B cell (primary cell): ENCODE measurements at regions not wholly inside any gene's neighbourhood (a gene's known extent, or its start where the extent isn't known, plus 50 kb on each side); places are given as distances from the start of the nearest gene placed in this dataset.

Source experiments
- ATAC-seq: fragments of 200-7000 bp; cut with Tn5 transposase; one replicate; pipeline ENCODE4 v1.10.0; 2021; ENCODE audit warnings: low read depth, mild to moderate bottlenecking, moderate number of reproducible peaks, moderate library complexity
- CTCF ChIA-PET: fragments of 350-600 bp; sonication (Branson Sonifier 250); formaldehyde crosslinking; loops from one replicate; lab custom pipeline; 2021; ENCODE audit warnings: antibody characterized with exemption, inconsistent platforms; lab: Charles Lee
- POLR2A ChIA-PET: fragments of 350-600 bp; sonication (Branson Sonifier 250); formaldehyde crosslinking; loops from one replicate; lab custom pipeline; 2021; ENCODE audit warnings: antibody characterized with exemption; lab: Charles Lee
- DNase-seq: peaks from one replicate; pipeline ENCODE4 v3.0.0; 2013
- H2AFZ ChIP-seq: 2 replicates; pipeline ENCODE4 v1.6.1; 2012; ENCODE audit warnings: mild to moderate bottlenecking, low read depth, low read length; ENCODE audit not compliant: insufficient read depth, poor library complexity, severe bottlenecking
- H3K27ac ChIP-seq, 2 donors: 1 replicate in 1 of 2; 2 replicates in 1 of 2; pipeline ENCODE4 v1.5.1; 2012 to 2013; ENCODE audit warnings: low read length in 2 of 2, mild to moderate bottlenecking in 2 of 2, moderate library complexity in 1 of 2
- H3K27me3 ChIP-seq, 4 experiments: fragments of 200-600 bp in 1 of 4; sonication (generic) in 1 of 4; replicated peaks in 1 of 4; 1 replicate in 2 of 4; 2 replicates in 2 of 4; pipeline versions ENCODE4 v1.6.1 to v1.7.0; 2013 to 2016; ENCODE audit warnings: low read length in 3 of 4, mild to moderate bottlenecking in 2 of 4, mixed read lengths in 1 of 4, moderate library complexity in 1 of 4; ENCODE audit not compliant: insufficient read depth in 4 of 4, control insufficient read depth in 3 of 4; ENCODE audit errors: control extremely low read depth in 1 of 4
- H3K36me3 ChIP-seq, 2 experiments: replicated peaks in 1 of 2; 1 replicate in 1 of 2; 2 replicates in 1 of 2; pipeline versions ENCODE4 v1.6.1 to v1.7.1; 2013; ENCODE audit warnings: low read length in 1 of 2; ENCODE audit not compliant: insufficient read depth in 2 of 2, control insufficient read depth in 1 of 2; ENCODE audit errors: control extremely low read depth in 1 of 2, extremely low read depth in 1 of 2
- H3K4me1 ChIP-seq, 2 donors: fragments of 200-600 bp in 1 of 2; sonication (generic) in 1 of 2; 1 replicate in 1 of 2; 2 replicates in 1 of 2; pipeline versions ENCODE4 v1.5.1 to v1.6.1; 2013 to 2017; ENCODE audit warnings: low read length in 2 of 2; ENCODE audit not compliant: control insufficient read depth in 2 of 2, insufficient read depth in 2 of 2
- H3K4me2 ChIP-seq: replicated peaks from 2 replicates; pipeline ENCODE3; 2012; ENCODE audit warnings: mild to moderate bottlenecking, low read depth, low read length; ENCODE audit not compliant: poor library complexity, severe bottlenecking
- H3K4me3 ChIP-seq, 5 experiments: fragments of 200-600 bp in 1 of 5; sonication (generic) in 1 of 5; 1 replicate in 3 of 5; 2 replicates in 2 of 5; pipeline versions ENCODE4 v1.5.1 to v1.7.0; 2011 to 2016; ENCODE audit warnings: low read length in 4 of 5, mild to moderate bottlenecking in 4 of 5, low read depth in 2 of 5, control low read depth in 1 of 5, moderate library complexity in 1 of 5; ENCODE audit not compliant: insufficient read depth in 1 of 5; ENCODE audit errors: control extremely low read depth in 1 of 5, extremely low read depth in 1 of 5
- H3K79me2 ChIP-seq: fragments of 200-600 bp; sonication (generic); one replicate; pipeline ENCODE4 v1.6.0; 2016; ENCODE audit warnings: low read length; ENCODE audit not compliant: control insufficient read depth, insufficient read depth
- H3K9ac ChIP-seq: fragments of 200-600 bp; sonication (generic); 2 replicates; pipeline ENCODE4 v1.6.1; 2017; ENCODE audit warnings: mild to moderate bottlenecking, low read length, moderate library complexity
- H3K9me3 ChIP-seq, 3 donors: one replicate each; pipeline versions ENCODE4 v1.6.1 to v1.7.1; 2013; ENCODE audit warnings: low read length in 2 of 3; ENCODE audit not compliant: control insufficient read depth in 2 of 3, insufficient read depth in 1 of 3; ENCODE audit errors: control extremely low read depth in 1 of 3
- H4K20me1 ChIP-seq: 2 replicates; pipeline ENCODE4 v1.6.0; 2012; ENCODE audit warnings: mild to moderate bottlenecking, low read length; ENCODE audit not compliant: insufficient read depth, control insufficient read depth, poor library complexity, severe bottlenecking
- H3K27ac Mint-ChIP-seq: one replicate; pipeline ENCODE4 v1.8.0; 2021; ENCODE audit warnings: mixed read lengths
- H3K27me3 Mint-ChIP-seq: one replicate; pipeline ENCODE4 v1.8.0; 2021; ENCODE audit warnings: mixed read lengths
- H3K4me1 Mint-ChIP-seq: one replicate; pipeline ENCODE4 v1.8.0; 2021; ENCODE audit warnings: mixed read lengths
- H3K4me3 Mint-ChIP-seq: one replicate; pipeline ENCODE4 v1.8.0; 2021; ENCODE audit warnings: mixed read lengths
- H3K9me3 Mint-ChIP-seq: one replicate; pipeline ENCODE4 v1.8.0; 2022; ENCODE audit warnings: mixed read lengths; ENCODE audit not compliant: insufficient read depth
- CTCF ChIP-seq: fragments of 200-600 bp; IDR thresholded peaks from one replicate; pipeline ENCODE4 v1.8.0; 2022; ENCODE audit warnings: antibody characterized with exemption, mild to moderate bottlenecking
- EZH2 ChIP-seq: IDR thresholded peaks from 2 replicates; pipeline ENCODE4 v1.6.1; 2012; ENCODE audit warnings: borderline replicate concordance, low read depth, mild to moderate bottlenecking, moderate library complexity, low read length; ENCODE audit not compliant: insufficient read depth, poor library complexity, severe bottlenecking
- WGBS: methylation state at CpG from one replicate; pipeline ENCODE4 v1.1.5; 2013; ENCODE audit warnings: missing lambda C conversion rate; ENCODE audit not compliant: insufficient coverage; 5-methylcytosine and 5-hydroxymethylcytosine counted together
- intact Hi-C: fragments of 100-400 bp; cut with micrococcal nuclease; formaldehyde crosslinking; loops from one replicate; pipeline ENCODE4 v1.10.0; 2022

GRCh38 chrX:39714471-39714870 is 383.3 kb downstream of the BCOR start:
- ChIA-PET CTCF (interaction anchor here (1.2 to 1.4 kb wide), 2 partner anchors 13 to 1105 kb away, joined by 3 read pairs; no protein-coding TSS in a partner anchor), POLR2A (no interaction called here)
- no peaks in the 10 kb centered on the region for H3K4me1 Mint-ChIP-seq
- no peaks in the 10 kb centered on the region for H3K9me3 ChIP-seq
- no peak overlapping the region for H3K27ac ChIP-seq
- ATAC-seq (no peak), DNase-seq (no peak)
- 100% methylated on average over 4 of the region's 6 CpGs for WGBS
- no peak overlapping the region for H2AFZ ChIP-seq
- no peaks in the 10 kb centered on the region for H3K9me3 Mint-ChIP-seq
- H3K4me3 Mint-ChIP-seq: no peak overlapping the region
- H3K27me3 Mint-ChIP-seq: no peaks in the 10 kb centered on the region
- H3K9ac ChIP-seq: no peak overlapping the region
- intact Hi-C loops: no loop called here
- no peaks in the 10 kb centered on the region for H3K79me2 ChIP-seq
- H3K4me1 ChIP-seq: no peaks in the 10 kb centered on the region
- no peak overlapping the region for H3K27ac Mint-ChIP-seq
- TF ChIP-seq EZH2 (no peak), CTCF (no peak)
- H3K4me3 ChIP-seq: no peak overlapping the region
- H4K20me1 ChIP-seq: no peaks in the 10 kb centered on the region
- H3K27me3 ChIP-seq: no peaks in the 10 kb centered on the region
- no peak overlapping the region for H3K4me2 ChIP-seq
- H3K36me3 ChIP-seq: no peaks in the 10 kb centered on the region

- intact Hi-C loops: no loop called here
- H3K4me3 Mint-ChIP-seq: no peak overlapping the region
- ChIA-PET CTCF (no interaction called here), POLR2A (no interaction called here)
- Histone ChIP-seq H3K36me3 (no peaks in the 10 kb centered on the region), H3K27ac (no peak overlapping the region), H3K9ac (no peak overlapping the region), H3K79me2 (no peaks in the 10 kb centered on the region), H3K4me2 (no peak overlapping the region), H2AFZ (no peak overlapping the region), H3K4me1 (no peaks in the 10 kb centered on the region), H3K9me3 (no peaks in the 10 kb centered on the region), H4K20me1 (no peaks in the 10 kb centered on the region), H3K27me3 (no peaks in the 10 kb centered on the region), H3K4me3 (no peak overlapping the region)
- no peaks in the 10 kb centered on the region for H3K9me3 Mint-ChIP-seq
- no peak for DNase-seq
- no peaks in the 10 kb centered on the region for H3K27me3 Mint-ChIP-seq
- ATAC-seq: no peak
- H3K27ac Mint-ChIP-seq: no peak overlapping the region
- no peak for TF ChIP-seq CTCF
- TF ChIP-seq EZH2: no peak
- 92% methylated on average over 4 of the region's 8 CpGs for WGBS
- no peaks in the 10 kb centered on the region for H3K4me1 Mint-ChIP-seq
Measured at GRCh38 chrX:39716401-39716800, 381.4 kb downstream of the BCOR start.
